Fibroblast of lung (primary cell): ENCODE measurements at regions not wholly inside any gene's neighbourhood (a gene's known extent, or its start where the extent isn't known, plus 50 kb on each side); places are given as distances from the start of the nearest gene placed in this dataset.

Experiments
- EZH2 ChIP-seq: IDR thresholded peaks from 2 replicates; pipeline ENCODE4 v1.5.1; 2012; ENCODE audit warnings: low read length, control low read depth, mild to moderate bottlenecking; ENCODE audit errors: missing control alignments
- TF ChIP-seq, protein P1 (sequence below), 2 donors: IDR thresholded peaks in 1 of 2; conservative IDR thresholded peaks in 1 of 2; 1 replicate in 1 of 2; 2 replicates in 1 of 2; pipeline ENCODE4 v1.5.1; 2011 to 2012; ENCODE audit warnings: low read length in 2 of 2, control low read depth in 1 of 2, inconsistent platforms in 1 of 2, low read depth in 1 of 2, mild to moderate bottlenecking in 1 of 2

GRCh38 chr18:4511166-4511565, 56.1 kb upstream of the DLGAP1 start:
- TF ChIP-seq, protein P1, sequence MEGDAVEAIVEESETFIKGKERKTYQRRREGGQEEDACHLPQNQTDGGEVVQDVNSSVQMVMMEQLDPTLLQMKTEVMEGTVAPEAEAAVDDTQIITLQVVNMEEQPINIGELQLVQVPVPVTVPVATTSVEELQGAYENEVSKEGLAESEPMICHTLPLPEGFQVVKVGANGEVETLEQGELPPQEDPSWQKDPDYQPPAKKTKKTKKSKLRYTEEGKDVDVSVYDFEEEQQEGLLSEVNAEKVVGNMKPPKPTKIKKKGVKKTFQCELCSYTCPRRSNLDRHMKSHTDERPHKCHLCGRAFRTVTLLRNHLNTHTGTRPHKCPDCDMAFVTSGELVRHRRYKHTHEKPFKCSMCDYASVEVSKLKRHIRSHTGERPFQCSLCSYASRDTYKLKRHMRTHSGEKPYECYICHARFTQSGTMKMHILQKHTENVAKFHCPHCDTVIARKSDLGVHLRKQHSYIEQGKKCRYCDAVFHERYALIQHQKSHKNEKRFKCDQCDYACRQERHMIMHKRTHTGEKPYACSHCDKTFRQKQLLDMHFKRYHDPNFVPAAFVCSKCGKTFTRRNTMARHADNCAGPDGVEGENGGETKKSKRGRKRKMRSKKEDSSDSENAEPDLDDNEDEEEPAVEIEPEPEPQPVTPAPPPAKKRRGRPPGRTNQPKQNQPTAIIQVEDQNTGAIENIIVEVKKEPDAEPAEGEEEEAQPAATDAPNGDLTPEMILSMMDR (conservative IDR thresholded peaks at IDR 0.05 in 1 of 2, IDR thresholded peaks at IDR 0.05 in 1 of 2; ENCODE audit: low read depth in 1 of 2, low read length in 2 of 2) = no peak
- TF ChIP-seq EZH2 = no peak
